Islet of Langerhans (tissue), 1 donor: ENCODE measurements at regions not wholly inside any gene's neighbourhood (a gene's known extent, or its start where the extent isn't known, plus 50 kb on each side); places are given as distances from the start of the nearest gene placed in this dataset.

Experiments
- FAIRE-seq: peaks from one replicate; lab custom pipeline; 2011; peaks lifted over from hg19 to GRCh38; lab: Jason Lieb, UNC

DNA sequence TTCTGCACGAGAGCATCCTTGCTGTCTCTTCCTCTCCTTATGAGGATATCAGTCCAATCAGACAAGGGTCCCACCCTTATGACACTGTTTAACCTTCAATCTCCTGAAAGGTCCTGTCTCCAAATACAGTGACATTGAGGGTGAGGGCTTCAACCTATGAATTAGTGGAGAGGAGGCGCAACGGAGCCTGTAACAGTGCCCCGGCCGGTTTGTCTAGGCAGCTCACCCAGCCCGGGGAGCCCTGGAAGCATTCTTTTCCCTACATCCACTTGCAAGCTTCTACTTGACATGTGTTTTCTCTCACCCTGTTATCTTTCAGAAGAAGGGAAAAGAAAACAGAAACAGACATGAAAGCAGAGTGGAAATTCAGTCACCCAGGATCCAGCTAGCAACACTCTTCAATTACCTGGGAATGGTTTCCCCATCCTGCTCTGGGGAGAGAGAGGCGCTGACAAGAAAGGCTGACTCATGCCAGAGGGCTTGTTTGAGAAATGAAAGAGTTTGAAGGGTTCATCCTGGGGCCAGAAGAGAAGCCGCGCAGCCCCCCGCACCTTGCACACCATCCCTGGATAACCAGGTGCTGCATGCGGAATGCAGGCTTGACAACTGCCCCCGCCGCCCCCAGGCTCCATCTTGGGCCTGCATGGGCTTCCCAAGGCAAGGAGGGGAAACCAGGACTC is 394.9 kb downstream of the NPHP4 start:
- FAIRE-seq = no peak

DNA sequence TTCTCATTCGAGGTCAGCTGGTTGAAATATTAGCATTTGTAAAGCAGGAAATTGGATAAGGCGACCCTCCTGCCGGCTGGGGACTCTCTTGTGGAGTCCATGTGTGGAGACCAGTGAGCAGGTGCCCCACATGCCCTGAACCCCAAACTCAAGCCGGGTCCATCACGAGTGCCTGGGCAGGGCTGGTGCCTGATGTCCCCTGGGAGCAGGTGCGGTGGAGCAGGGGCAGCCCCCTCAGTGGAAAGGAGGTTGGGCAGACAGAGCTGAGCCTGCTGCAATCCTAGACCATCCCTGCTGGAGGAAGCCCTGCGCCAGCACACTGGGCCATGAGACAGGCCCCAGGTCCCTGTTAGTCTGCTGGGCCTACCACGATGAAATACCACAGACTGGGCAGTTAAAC is 395.6 kb downstream of the NPHP4 start:
- FAIRE-seq = no peak

DNA sequence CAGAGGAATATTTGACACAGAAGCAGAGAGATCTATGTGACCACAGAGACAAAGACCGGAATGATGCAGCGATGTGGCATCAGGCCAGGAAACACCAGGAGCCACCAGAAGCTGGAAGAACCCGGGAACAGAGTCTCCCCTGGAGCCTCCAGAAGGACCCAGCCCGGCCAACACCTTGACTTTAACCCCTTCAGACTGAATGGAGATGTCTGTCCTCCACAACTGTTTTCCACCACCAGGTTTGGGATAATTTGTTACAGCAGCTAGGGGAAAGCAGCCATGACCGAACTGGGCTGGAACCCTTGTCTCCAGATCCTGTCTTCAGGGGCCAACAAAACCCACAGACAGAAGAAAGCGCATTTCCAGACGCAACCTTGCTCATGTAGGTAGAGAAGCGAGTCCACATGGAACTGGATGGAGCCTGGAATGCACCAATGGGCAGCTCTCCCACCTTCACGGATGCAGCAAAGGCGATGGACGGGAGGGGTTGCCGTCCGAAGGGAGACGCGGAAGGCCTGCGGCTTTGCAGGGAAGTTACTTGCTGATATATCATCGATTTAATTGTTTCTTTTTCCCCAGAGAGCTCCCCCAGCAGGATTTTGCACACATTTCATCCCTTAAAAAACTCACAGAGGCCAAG is 396.6 kb downstream of the NPHP4 start:
- FAIRE-seq = no peak

DNA sequence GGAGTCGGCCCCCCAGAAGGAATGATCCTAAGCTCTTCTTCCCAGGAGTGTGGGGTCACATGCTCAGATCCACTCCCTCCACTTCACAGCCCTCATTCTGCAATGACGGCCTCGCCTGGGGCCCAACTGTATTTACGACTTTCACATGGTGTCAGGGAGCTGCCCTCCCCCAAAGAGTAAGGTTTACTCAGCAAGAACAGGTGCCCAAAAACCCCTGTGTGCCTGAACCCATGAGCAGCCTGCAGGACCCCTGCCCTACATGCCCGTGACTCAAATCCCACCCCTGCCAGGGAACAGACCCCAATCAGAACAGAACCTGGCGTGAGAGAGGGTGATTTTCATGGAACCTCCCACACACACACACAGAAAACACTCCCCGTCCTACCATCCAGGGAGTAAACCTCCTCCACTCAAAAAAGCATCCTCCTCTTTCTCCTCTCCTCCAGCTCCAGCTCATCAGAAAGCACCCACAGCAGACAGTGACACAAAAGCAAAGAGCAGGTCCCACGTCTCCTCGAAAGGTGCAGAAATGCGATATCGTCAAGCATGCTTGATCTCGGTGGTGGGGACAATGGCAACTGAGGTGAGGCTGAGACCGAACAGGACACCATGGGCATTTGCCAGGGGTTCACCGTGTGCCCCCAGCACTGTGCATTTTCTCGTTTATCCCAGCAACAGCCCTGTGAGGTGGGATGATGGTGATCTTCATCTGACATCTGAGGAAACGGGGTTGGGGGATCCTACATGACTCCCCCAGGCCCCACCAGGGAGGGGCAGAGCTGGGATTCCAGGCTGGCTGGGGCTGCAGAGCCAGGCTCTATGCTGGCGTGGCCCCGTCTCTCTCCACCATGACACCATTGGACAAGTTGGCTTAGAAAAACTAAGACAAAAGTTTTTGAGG is 397.9 kb downstream of the NPHP4 start:
- no peak for FAIRE-seq

DNA sequence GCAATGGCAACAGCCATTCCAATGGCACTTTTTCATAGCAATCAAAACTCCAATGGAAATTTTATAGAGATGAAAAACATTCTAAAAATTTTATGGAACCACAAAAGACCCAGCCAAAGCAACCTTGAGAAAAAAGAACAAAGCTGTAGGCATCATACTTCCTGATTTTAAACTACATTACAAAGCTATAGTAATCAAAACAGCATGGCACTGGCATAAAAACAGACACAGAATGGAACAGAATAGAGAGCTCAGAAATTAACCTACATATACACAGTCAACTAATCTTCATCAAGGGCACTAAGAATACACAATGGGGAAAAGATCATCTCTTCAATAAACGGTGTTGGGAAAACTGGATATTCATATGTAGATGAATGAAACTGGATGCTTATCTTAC is 401.5 kb downstream of the NPHP4 start:
- no peak for FAIRE-seq

DNA sequence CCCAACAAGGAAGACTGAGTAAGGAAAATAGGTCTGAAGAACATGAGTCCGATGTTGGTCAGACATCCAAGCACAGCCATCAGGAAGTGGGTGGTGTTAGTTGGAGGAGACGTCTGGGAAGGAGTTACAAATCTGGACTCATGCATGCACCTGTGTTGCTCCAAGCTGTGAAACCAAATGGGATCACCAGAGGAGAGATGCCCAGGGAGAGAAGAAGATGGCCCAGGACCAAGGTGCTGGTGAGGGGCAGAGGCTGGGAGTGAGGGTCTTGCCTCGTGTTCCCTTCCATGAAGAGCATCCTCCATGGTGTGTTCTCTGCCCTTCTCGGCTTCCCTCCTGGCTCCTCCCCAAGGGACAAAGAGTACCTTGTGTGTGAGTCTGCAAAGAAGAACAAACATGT is 405.6 kb downstream of the NPHP4 start:
- no peak for FAIRE-seq

DNA sequence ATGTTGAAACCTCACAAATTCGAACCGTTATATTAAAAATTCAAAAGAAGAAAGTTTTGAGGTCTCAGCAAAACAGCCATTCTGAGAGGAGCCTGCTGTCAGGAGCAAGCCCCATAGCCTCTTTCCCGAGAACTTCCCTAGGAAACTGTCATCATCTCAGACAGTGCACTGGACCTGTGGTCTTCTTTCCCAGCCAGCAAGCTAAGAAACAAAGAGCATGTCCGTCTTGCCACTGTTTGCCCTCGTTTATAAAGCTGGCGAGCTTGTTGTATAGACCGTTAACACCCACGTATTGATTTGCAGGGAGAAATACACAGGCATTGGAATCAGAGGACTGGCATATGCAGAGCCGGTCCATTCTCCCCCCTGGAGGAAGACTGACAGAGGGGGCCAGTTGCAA is 407.0 kb downstream of the NPHP4 start:
- no peak for FAIRE-seq

DNA sequence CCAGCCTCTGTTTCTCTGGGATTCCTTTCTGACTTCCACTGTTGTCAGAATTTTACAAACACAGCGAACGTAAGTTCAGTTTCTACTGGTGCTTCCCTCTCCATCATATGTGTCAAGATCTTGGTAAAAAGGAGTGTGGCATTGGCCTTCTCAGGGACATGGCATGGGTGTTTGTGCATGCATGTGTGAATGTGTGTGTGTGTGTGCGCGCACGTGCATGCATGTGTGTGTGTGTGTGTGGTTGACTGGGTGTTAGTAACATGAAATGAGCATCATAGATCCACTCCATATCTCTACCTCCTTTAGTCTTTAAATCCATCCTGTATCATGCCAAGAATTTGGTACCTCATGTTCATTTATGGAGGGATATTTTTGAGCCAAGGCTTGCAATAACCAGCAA is 411.3 kb downstream of the NPHP4 start:
- no peak for FAIRE-seq

DNA sequence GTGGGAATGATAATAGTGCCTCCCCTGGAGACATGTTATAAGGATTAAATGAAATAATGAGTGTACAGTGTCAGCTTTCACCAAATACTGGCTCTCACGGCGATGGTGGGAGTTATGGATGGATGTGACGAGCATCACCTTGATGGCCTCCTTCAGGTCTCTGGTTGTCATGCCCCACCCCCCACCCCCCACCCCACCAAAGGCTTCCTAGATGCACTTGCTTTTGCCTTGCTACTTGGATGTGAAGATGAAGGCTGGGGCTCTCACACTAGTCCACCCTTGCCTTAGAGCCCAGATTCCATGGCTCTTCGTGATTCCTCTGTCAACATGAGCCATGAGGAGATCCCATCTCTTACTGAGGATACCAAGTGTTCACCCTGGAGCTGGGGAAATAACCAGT is 412.3 kb downstream of the NPHP4 start:
- no peak for FAIRE-seq

DNA sequence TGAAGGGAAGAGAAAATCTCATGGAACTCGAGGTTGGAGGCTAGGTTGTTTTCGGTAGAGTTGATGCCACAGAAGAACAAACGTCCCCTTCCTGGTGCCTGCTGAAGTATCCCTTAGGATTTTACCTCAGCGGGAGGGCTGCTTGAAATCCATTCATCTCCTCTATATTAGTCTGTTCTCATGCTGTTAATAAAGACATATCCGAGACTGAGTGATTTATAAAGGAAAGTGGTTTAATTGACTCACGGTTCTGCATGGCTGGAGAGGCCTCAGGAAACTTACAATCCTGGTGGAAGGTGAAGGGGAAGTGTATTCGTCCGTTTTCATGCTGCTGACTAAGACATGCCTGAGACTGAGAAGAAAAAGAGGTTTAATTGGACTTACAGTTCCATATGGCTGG is 413.5 kb downstream of the NPHP4 start:
- FAIRE-seq = no peak

DNA sequence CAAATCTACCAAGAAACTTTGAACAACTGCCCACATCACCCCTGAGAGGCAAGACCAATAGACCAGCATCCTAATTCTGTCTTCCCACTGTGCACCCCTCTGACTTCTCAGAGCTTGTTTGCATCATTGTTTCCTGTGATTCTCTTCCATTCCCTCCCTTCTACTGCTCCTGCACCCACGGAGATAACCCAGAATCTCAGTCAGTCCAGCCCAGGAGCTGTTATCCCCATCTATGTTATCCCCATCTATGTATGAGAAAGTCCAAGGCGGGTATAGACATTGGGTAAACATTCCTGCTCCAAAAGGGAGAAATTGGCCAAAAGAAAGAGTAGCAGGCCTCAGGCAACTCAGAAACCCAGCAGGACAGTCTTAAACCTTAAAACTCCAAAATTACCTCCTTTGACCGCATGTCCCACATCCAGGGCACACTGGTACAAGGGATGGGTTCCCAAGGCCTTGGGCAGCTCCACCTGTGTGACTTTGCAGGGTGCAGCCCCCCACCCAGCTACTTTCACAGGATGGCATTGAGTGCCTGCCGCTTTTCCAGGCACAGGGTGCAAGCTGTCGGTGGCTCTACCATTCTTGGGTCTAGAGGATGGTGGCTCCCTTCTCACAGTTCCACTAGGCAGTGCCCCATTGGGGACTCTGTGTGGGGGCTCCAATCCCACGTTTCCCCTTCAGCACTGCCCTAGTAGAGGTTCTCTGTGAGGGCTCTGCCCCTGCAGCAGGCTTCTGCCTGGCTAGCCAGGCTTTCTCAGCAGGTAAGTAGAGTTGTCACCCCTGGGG is 414.8 kb downstream of the NPHP4 start:
- no peak for FAIRE-seq

DNA sequence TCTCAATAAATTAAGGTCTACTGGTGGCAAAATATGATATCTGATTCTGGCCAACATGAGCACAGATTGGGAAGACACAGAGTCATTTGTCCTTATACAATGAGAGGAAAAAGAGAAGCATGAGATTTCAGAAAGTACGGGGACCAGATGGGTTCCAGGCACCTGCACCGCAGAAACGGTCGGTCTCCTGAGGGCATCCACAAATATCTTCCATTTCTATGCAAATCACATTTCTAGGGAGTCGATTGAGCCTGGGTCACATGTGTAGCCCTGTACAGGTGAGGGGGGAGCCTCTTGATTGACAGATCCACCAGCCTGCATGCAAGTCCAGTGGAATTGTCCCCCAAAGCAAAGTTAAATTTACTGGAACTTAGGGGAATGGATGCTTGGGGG is 415.6 kb downstream of the NPHP4 start:
- FAIRE-seq = no peak

DNA sequence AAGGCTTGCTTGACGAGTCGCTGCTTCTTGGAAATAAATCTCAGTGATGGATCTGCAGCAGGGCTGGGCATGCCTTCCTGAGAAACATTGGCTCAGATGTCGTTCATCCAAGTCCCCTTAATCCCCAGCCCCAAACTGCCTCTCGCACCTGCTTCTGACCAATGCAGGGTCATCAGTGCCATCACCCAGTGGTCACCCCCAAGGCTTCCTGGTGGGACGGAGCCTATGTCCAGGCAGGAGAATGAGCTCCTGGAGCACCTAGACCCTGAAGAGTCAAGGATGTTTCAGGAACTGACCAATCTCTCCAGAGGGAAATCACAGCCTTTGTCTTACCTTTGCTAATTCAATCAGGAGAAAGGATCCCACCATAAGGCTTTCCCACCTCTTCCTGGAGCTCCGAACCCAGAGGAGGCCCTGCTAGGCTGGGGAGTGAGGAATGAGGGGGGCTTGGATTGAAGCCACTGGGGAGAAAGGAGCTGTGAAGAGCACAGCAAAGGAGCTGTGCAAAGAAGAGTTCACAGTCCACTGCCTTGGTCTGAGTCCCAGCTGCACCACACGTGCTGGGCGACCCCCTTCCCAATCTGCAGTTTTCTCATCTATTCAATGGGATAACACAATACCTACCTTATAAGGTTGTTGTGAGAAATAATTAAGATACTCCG is 416.1 kb downstream of the NPHP4 start:
- FAIRE-seq = no peak

DNA sequence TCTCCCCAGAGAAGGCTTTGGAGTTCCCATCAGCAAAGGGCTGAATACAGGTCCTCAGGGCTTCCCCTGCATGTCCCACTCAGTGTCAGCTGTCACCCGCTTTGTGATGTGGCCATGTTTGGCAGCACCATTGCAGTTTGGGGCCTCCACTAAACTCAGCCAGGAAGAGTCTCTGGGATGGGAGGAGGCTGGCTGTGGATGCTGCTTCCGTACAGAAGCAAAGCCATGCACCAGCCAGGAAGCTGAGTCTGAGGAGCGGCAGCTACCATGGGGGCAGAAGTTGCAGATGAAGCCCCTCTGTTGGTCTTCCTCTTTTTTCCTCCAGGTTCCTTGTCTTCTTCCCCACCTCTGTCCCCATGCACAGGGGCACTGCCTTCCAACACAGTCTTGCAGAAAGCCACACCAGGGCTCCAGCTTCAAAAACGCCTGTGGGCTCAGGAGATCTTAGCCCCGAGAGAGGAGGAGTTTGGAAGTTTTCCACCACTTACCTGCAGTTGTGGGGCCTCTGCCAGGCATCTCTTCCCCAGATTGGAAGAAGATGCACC is 416.8 kb downstream of the NPHP4 start:
- no peak for FAIRE-seq

DNA sequence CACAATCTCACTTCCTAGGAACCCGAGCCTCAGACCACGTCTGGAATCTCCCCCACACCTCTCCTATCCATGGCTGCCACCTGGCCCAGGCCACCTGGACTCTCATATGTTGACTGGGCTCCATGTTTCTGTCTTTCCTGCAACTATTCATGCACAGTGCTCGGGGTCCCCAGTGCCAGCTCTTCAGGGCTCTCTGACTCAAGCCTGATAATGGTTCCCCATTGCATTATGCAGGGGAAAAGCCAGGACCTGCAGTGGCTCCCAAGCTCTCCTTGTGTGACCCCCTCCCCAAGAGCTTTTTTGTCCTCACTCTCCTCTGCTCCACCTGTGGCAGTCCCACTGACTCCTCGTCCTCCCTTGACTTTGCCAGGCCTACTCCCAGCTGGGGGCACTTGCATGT is 417.6 kb downstream of the NPHP4 start:
- no peak for FAIRE-seq

DNA sequence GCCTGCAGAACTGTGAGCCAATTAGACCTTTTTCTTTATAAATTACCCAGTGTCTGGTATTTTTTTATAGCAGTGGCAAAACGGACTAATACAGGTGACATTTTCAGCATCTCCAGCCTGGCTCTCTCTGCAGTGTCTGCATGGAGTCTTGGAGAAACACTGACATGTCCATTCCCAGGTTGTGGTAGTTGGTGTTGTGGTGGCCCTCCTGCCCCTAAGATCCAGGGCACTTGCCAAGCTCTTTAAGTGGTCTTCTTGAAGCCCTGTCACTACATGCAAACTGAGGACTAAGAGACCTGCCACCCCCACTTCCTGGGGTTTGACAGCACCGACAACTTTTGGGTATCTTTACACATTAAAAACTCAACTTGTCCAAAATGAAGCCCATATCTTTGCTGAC is 419.4 kb downstream of the NPHP4 start:
- FAIRE-seq = no peak

DNA sequence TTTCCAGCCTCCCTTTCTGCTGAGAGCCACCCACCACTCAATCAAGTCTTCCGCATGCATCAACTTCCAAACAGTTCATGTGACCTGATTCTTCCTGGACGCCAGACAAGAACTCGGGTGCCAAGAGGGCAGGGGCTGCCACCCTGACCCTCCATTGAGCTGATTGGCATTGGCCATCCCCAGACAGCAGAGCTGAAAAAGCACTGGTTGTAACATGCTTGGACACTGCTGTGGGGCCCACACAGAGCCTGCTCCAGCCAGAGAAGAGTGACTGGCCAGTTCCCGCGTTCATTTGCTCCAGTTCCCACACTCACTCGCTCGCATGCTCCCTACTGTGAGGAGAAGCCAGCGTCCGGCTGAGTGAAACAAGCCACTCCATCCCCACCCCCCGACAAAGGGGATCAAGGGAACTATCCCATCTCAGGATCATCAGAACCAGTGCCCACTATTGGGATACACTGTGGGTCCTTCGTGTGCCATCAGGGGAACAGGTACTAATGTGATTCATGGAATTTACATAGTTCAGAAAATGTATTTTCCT is 420.3 kb downstream of the NPHP4 start:
- FAIRE-seq = no peak

DNA sequence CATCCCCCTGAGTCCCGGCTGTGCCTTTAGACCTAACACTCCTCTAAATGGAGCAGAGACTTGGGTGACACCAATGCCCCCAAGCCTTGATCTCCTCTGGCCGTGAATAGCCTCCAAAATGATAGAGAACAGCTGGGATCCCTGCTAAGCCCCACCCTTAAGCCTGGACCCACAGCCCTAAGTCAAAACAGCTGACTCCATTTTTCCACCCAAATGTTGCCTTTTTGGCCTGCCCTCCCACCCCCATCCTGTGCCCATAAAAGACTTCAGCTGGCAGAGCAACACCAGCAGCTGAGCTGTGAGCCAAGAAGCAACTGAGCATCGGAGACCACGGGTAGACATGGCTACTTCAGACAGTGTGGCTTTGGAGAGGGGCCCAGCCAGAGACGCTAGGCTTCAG is 420.8 kb downstream of the NPHP4 start:
- no peak for FAIRE-seq

DNA sequence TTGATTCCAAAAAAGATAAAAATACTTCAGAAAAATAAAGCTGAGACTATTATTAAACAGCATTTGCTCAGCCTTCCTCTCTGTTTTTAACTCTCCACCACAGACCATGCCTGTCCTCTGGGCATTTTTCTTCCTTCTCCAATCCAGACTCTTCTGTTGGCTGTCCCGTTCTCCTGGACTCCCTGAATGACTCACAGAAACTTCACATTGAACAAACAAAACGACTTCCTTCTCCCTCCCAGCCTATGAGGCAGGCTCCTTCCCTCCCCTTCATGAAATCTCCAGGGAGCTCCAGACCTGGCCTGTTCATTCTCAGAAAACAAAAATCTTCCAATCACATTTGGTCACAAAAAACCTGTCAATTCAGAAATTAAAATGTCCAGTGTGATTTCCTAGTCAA is 421.3 kb downstream of the NPHP4 start:
- no peak for FAIRE-seq

DNA sequence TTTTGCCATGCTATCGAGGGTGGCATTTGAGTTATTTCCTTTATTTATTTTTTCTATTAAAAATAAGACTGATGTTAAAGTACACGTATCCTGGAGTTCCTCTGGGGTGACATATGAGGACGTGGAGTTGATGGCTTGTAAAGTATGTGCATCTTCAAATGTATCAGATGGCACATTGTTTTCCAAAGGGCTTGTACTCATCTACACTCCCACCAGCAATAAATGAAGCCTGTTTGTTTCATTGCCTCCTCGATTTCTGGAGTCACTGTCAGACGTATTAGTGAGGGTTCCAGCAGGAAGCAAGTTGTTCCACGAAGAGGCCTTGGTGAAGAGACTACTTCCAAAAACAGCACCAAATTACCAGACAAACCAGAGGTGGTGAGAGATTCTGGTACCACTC is 423.9 kb downstream of the NPHP4 start:
- FAIRE-seq = no peak

DNA sequence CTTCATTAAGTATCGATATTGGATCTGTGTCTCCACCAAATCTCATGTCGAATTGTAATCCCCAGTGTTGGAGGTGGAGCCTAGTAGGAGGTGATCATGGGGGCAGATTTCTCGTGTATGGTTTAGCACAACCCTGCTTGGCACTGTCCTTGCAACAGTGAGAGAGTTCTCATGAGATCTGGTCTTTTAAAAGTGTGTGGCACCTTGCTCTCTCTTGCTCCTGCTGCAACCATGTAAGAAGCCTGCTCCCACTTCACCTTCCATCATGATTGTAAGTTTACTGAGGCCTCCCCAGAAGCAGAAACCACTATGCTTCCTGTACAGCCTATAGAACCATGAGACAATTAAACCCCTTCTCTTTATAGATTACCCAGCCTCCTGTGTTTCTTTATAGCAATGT is 424.4 kb downstream of the NPHP4 start:
- no peak for FAIRE-seq

DNA sequence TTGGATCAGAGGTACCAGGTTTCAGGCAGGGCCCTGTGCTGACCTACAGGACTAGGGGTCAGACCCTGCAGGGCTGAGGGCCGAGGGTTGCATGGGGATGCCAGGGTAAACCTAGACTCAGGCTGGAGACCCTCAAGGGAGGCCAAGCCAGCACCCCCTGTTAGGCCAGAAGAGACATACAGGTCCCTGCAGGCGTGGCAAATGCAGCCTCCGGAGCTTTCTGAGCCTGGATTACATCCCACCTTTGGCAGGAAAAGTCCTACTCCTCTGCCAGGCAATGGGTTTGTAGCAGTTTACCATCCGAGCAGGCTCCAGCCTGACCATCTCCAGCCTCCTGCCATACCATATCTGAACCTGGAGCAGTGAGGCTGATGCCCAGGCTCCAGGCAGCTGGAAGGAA is 425.3 kb downstream of the NPHP4 start:
- no peak for FAIRE-seq
